ENCODE measurements at regions not wholly inside any gene's neighbourhood (a gene's known extent, or its start where the extent isn't known, plus 50 kb on each side); places are given as distances from the start of the nearest gene placed in this dataset.

GRCh38 chr9:108047264-108047663 lies 557.7 kb upstream of the KLF4 start:
- H3K9me3 ChIP-seq (replicated peaks; ENCODE audit: control insufficient read depth, insufficient read depth, low read length): no peaks in the 10 kb centered on the region

More at GRCh38 chr9:108047264-108047663, 557.7 kb upstream of the KLF4 start:
- Histone ChIP-seq H3K79me2 (ENCODE audit: control insufficient read depth, insufficient read depth, low read length) (no peaks in the 10 kb centered on the region), H2AFZ (ENCODE audit: low read depth, low read length) (no peak overlapping the region), H3K9me1 (replicated peaks; ENCODE audit: control insufficient read depth, extremely low read depth, insufficient read depth, low read length) (no peaks in the 10 kb centered on the region), H3K27ac (ENCODE audit: insufficient read depth, low read depth, low read length) (no peak overlapping the region), H3K4me1 (ENCODE audit: control insufficient read depth, extremely low read depth, insufficient read depth, low read length) (peaks cover 14% of the 10 kb centered on the region), H3K36me3 (ENCODE audit: control insufficient read depth in 2 of 2, extremely low read depth in 1 of 2, insufficient read depth in 2 of 2, low read length in 2 of 2) (no peaks in the 10 kb centered on the region), H3K9ac (replicated peaks; ENCODE audit: extremely low read depth, insufficient read depth, low read length) (no peak overlapping the region), H4K20me1 (replicated peaks; ENCODE audit: control insufficient read depth, extremely low read depth, insufficient read depth, low read length) (no peaks in the 10 kb centered on the region), H3K4me2 (ENCODE audit: insufficient read depth, low read length) (no peak overlapping the region), H3K4me3 (replicated peaks in 1 of 3; ENCODE audit: insufficient read depth in 1 of 3, low read depth in 1 of 3, low read length in 3 of 3) (no peak overlapping the region), H3K27me3 (ENCODE audit: control insufficient read depth in 2 of 2, insufficient read depth in 2 of 2, low read length in 2 of 2) (no peaks in the 10 kb centered on the region)
- DNase-seq (ENCODE audit: low read depth, low spot score) (no peak), FAIRE-seq (no peak)
- intact Hi-C loops (cut with micrococcal nuclease): no loop called here
- no TSS peak for BruUV-seq (replicated peaks)
- POLR2A ChIA-PET: no interaction called here
- TF ChIP-seq MAX (IDR thresholded peaks at IDR 0.05; ENCODE audit: insufficient read depth, insufficient read length): no peak
- TF ChIP-seq GATA2 (IDR thresholded peaks at IDR 0.05; ENCODE audit: insufficient read depth, insufficient read length, low read depth, low read length): no peak
- TF ChIP-seq MYC (IDR thresholded peaks at IDR 0.05; ENCODE audit: low read depth, low read length): no peak
- no peak for TF ChIP-seq POLR2AphosphoS5 (IDR thresholded peaks at IDR 0.05; ENCODE audit: insufficient read depth, low read depth, low read length)
- no peak for TF ChIP-seq FOS (IDR thresholded peaks at IDR 0.05; ENCODE audit: borderline replicate concordance, insufficient read depth, low read length)
- TF ChIP-seq JUN (IDR thresholded peaks at IDR 0.05; ENCODE audit: borderline replicate concordance, insufficient read depth, insufficient read length, low read depth): no peak
- TF ChIP-seq EZH2 (IDR thresholded peaks at IDR 0.05; ENCODE audit: borderline replicate concordance, low read depth, low read length, severe bottlenecking): no peak
- no peak for TF ChIP-seq POLR2A (IDR thresholded peaks at IDR 0.05; ENCODE audit: low read depth, low read length)
- TF ChIP-seq, protein P1, sequence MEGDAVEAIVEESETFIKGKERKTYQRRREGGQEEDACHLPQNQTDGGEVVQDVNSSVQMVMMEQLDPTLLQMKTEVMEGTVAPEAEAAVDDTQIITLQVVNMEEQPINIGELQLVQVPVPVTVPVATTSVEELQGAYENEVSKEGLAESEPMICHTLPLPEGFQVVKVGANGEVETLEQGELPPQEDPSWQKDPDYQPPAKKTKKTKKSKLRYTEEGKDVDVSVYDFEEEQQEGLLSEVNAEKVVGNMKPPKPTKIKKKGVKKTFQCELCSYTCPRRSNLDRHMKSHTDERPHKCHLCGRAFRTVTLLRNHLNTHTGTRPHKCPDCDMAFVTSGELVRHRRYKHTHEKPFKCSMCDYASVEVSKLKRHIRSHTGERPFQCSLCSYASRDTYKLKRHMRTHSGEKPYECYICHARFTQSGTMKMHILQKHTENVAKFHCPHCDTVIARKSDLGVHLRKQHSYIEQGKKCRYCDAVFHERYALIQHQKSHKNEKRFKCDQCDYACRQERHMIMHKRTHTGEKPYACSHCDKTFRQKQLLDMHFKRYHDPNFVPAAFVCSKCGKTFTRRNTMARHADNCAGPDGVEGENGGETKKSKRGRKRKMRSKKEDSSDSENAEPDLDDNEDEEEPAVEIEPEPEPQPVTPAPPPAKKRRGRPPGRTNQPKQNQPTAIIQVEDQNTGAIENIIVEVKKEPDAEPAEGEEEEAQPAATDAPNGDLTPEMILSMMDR (IDR thresholded peaks at IDR 0.05; ENCODE audit: extremely low read depth in 1 of 2, insufficient read depth in 1 of 2, low read depth in 1 of 2, low read length in 2 of 2): no peak
- CTCF ChIA-PET: no interaction called here
- dilution Hi-C loops (cut with MboI; ENCODE audit: extremely low pct_ligation_motif_present, low sequenced_read_pairs): no loop called here

Measured in endothelial cell of umbilical vein (primary cell).